GM13976 (cell line): ENCODE measurements at regions not wholly inside any gene's neighbourhood (a gene's known extent, or its start where the extent isn't known, plus 50 kb on each side); places are given as distances from the start of the nearest gene placed in this dataset.

Source experiments
- DNase-seq: peaks from one replicate; pipeline ENCODE4 v3.0.0; 2012; ENCODE audit warnings: low spot score
- in situ Hi-C: fragments of 300-500 bp; cut with MboI; formaldehyde crosslinking; loops from one replicate; pipeline ENCODE4 v1.12.0; 2022; ENCODE audit warnings: low sequenced_read_pairs, mixed read lengths, inconsistent platforms; ENCODE audit not compliant: unreplicated experiment
- TF ChIP-seq, protein P1 (sequence below): IDR thresholded peaks from 2 replicates; pipeline ENCODE4 v1.5.1; 2012; ENCODE audit warnings: borderline replicate concordance, mild to moderate bottlenecking; ENCODE audit not compliant: insufficient read depth; ENCODE audit errors: extremely low read depth, missing control alignments, control extremely low read depth

DNA sequence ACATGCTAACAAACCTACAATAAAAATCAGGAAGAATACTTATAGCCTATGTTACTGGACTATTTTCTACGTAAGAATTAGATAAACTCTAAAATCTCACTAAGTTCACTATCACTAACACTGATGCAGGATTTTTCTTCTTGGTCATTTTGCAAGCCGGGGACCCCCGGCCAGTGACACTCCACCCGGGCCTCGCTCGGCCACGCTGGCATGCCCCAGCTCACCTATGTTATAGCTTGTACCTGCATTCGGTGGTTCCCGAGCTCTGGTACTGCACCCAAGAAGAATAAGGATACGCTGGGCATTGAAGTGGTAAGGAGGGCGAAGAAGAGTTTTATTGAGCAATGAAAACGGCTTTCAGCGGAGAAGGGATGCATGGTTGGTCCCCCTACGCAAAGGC is 245.3 kb upstream of the NBEA start:
- DNase-seq: no peak
- TF ChIP-seq, protein P1, sequence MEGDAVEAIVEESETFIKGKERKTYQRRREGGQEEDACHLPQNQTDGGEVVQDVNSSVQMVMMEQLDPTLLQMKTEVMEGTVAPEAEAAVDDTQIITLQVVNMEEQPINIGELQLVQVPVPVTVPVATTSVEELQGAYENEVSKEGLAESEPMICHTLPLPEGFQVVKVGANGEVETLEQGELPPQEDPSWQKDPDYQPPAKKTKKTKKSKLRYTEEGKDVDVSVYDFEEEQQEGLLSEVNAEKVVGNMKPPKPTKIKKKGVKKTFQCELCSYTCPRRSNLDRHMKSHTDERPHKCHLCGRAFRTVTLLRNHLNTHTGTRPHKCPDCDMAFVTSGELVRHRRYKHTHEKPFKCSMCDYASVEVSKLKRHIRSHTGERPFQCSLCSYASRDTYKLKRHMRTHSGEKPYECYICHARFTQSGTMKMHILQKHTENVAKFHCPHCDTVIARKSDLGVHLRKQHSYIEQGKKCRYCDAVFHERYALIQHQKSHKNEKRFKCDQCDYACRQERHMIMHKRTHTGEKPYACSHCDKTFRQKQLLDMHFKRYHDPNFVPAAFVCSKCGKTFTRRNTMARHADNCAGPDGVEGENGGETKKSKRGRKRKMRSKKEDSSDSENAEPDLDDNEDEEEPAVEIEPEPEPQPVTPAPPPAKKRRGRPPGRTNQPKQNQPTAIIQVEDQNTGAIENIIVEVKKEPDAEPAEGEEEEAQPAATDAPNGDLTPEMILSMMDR: no peak
- in situ Hi-C loops: no loop called here

DNA sequence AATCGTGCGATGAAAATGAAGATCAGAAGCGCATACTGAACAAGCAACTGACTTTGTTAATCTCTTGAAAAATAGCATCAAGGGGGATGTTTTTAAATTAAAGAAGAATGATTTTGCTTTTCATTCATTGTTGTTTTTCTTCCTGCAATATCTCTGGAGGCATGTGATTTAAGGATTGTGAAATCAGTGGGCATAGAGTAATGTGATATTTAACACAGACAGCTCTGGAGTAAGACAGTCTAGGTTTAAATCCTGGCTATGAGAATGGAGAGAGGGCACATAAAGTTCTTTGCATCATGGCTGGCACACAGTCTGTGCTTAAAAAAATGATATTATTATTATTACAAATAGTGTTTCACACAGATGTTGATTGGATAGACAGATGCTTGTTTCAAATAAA is 243.1 kb upstream of the NBEA start:
- TF ChIP-seq, protein P1: no peak
- in situ Hi-C loops: no loop called here
- no peak for DNase-seq

- in situ Hi-C loops: no loop called here
- DNase-seq: no peak
- TF ChIP-seq, protein P1: no peak
These were observed 241.9 kb upstream of the NBEA start for GRCh38 chr13:34700155-34700554.

DNA sequence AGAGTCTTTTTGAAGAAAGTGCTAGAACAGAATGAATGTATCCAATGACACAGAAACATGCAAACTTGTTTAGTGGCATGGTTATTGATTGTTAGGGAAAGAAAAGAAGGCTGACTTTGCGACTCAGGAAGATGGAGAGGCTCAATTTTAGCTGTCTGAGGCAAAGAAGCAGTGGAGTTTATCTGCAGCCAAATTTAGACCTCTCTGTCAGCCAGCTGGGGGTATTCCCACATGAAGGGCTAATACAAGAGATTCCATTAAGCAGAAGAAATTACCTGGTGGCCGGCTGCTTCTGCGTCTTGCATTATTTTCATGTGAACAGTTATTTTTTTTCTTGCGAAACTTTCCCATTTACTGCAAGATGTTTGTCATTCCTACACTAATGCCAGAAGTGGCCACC is 240.2 kb upstream of the NBEA start:
- DNase-seq: no peak
- TF ChIP-seq, protein P1: no peak
- in situ Hi-C loops: no loop called here

DNA sequence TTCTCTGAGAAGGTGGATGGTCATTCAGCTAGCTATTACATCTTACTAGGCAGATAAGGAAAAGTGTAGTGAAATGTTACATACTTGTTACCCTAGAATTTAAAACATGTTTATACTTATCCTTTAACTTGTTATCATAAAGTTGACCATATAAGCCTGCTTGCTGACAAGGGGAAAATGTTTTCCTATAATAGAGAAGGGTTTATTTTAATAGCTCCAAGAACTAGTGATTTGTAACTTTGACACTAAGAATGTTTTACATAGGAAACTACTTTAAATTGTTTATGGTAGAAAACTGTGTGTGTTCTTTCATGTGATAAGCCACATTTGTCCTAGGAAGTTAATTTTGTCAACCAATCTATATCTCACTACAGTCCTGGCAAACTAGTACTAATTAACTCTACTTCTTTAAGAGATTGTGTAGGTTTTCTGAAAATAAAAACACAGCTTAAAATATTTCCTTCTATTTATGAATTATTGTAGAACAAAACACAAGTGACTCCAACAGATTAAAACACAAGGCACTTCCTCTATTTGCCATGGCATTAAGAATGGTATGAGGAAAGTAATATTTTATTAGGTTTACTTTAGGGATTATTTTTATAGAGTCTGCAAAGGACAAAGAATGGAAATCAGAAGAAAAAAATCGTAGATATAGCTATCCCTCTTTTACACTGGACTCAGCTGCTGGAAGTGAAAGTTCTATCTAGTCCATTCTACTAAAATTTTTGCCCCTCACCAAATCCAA is 233.3 kb upstream of the NBEA start:
- TF ChIP-seq, protein P1: no peak
- no peak for DNase-seq
- in situ Hi-C loops: no loop called here

- in situ Hi-C loops: no loop called here
- TF ChIP-seq, protein P1: no peak
- DNase-seq: no peak
These were observed 222.8 kb upstream of the NBEA start for GRCh38 chr13:34719060-34719875.
